ENCODE measurements at regions not wholly inside any gene's neighbourhood (a gene's known extent, or its start where the extent isn't known, plus 50 kb on each side); places are given as distances from the start of the nearest gene placed in this dataset.

GRCh38 chr7:54015251-54015650 is 526.9 kb upstream of the VSTM2A start:
- Histone ChIP-seq H3K36me3 (ENCODE audit: control insufficient read depth, insufficient read depth, low read length) (no peaks in the 10 kb centered on the region), H3K9ac (ENCODE audit: insufficient read depth in 1 of 2, low read depth in 2 of 2, low read length in 2 of 2) (no peak overlapping the region), H3K4me2 (ENCODE audit: insufficient read depth, low read length) (no peak overlapping the region), H3K79me2 (ENCODE audit: control insufficient read depth, insufficient read depth, low read length) (no peaks in the 10 kb centered on the region), H3K9me3 (replicated peaks; ENCODE audit: control insufficient read depth, insufficient read depth, low read depth, low read length) (no peaks in the 10 kb centered on the region), H3K4me1 (replicated peaks in 1 of 2; ENCODE audit: control insufficient read depth in 2 of 2, insufficient read depth in 2 of 2, low read length in 2 of 2) (no peaks in the 10 kb centered on the region), H2AFZ (ENCODE audit: low read depth, low read length) (no peak overlapping the region), H3K27me3 (ENCODE audit: control insufficient read depth in 2 of 2, insufficient read depth in 2 of 2, low read length in 2 of 2) (no peaks in the 10 kb centered on the region), H3K27ac (ENCODE audit: extremely low read depth, low read depth, low read length) (no peak overlapping the region), H4K20me1 (replicated peaks; ENCODE audit: control insufficient read depth, insufficient read depth, low read length) (no peaks in the 10 kb centered on the region), H3K4me3 (no peak overlapping the region), H3K9me1 (ENCODE audit: control insufficient read depth, insufficient read depth, low read length) (no peaks in the 10 kb centered on the region)
- in situ Hi-C loops (cut with MboI) (no loop called here), intact Hi-C loops (cut with micrococcal nuclease) (no loop called here)
- CTCF ChIA-PET (ENCODE audit: low intra/inter-chr PET ratio), result interaction anchor here (0.7 kb wide), 1 partner anchor 554 kb away, joined by 3 read pairs; no protein-coding TSS in a partner anchor
- TF ChIP-seq FOXM1 (IDR thresholded peaks at IDR 0.05; ENCODE audit: low read depth) (no peak), FOXM1 (CRISPR knock-in tag; IDR thresholded peaks at IDR 0.05; ENCODE audit: low read depth) (no peak), ZKSCAN3 (CRISPR knock-in tag; IDR thresholded peaks at IDR 0.05) (no peak), E2F6 (IDR thresholded peaks at IDR 0.05; ENCODE audit: borderline replicate concordance in 1 of 2, extremely low read depth in 1 of 2, insufficient read depth in 1 of 2, insufficient read length in 1 of 2, low read depth in 1 of 2, low read length in 1 of 2, poor library complexity in 1 of 2, severe bottlenecking in 1 of 2) (no peak), HOMEZ (CRISPR knock-in tag; IDR thresholded peaks at IDR 0.05) (no peak), BDP1 (IDR thresholded peaks at IDR 0.05; ENCODE audit: insufficient read depth, insufficient read length) (no peak), NCOA2 (IDR thresholded peaks at IDR 0.05; ENCODE audit: partially characterized antibody in 2 of 2) (no peak), RBM25 (IDR thresholded peaks at IDR 0.05; ENCODE audit: low read depth, low read length, severe bottlenecking) (no peak)
- POLR2A ChIA-PET, result no interaction called here
- DNase-seq (ENCODE audit: extremely low read depth in 1 of 4, low spot score in 3 of 4) (no peak), FAIRE-seq (no peak), ATAC-seq (no peak)
- WGBS (ENCODE audit: insufficient coverage, low coverage, missing lambda C conversion rate), result 0% methylated on average over 2 of the region's 2 CpGs
- BruUV-seq (replicated peaks), result no TSS peak
